GM12878 (cell line): ENCODE measurements at regions not wholly inside any gene's neighbourhood (a gene's known extent, or its start where the extent isn't known, plus 50 kb on each side); places are given as distances from the start of the nearest gene placed in this dataset.

ENCODE experiments used
- ATAC-seq: fragments of 200-7000 bp; cut with Tn5 transposase; 3 replicates; pipeline ENCODE4 v1.9.1; 2020; ENCODE audit warnings: mild to moderate bottlenecking, moderate library complexity
- BruUV-seq: library from RNA; stranded (reverse); fragments of 400-500 nt; replicated peaks from 2 replicates; lab custom pipeline; 2021; lab: Mats Ljungman, UMichigan
- CTCF ChIA-PET: fragments of 300-600 bp; sonication (Branson Sonifier 250); formaldehyde crosslinking; extraction: SDS; loops from one replicate; lab custom pipeline; 2021; ENCODE audit warnings: inconsistent platforms; lab: Yijun Ruan, JAX
- POLR2A ChIA-PET: fragments of 350-600 bp; formaldehyde crosslinking; extraction: SDS; loops from one replicate; lab custom pipeline; 2021; ENCODE audit warnings: inconsistent platforms; lab: Charles Lee
- RAD21 ChIA-PET: fragments of 300-600 bp; sonication (Branson Sonifier 250); formaldehyde crosslinking; loops from one replicate; lab custom pipeline; 2023; ENCODE audit warnings: antibody characterized with exemption; ENCODE audit not compliant: unreplicated experiment; lab: Charles Lee
- SMC1A ChIA-PET: fragments of 300-600 bp; sonication (Branson Sonifier 250); formaldehyde crosslinking; loops from one replicate; lab custom pipeline; 2023; ENCODE audit not compliant: unreplicated experiment, uncharacterized antibody; lab: Charles Lee
- DNase-seq: peaks from one replicate; pipeline ENCODE4 v3.0.0-alpha.2; 2011; ENCODE audit warnings: low read depth, low spot score
- FAIRE-seq: peaks from 3 replicates; lab custom pipeline; 2011; peaks lifted over from hg19 to GRCh38; lab: Jason Lieb, UNC
- H2AFZ ChIP-seq: 2 replicates; pipeline ENCODE4 v1.6.0; 2011; ENCODE audit warnings: low read depth, low read length, control low read depth; ENCODE audit not compliant: control insufficient read depth
- H3K27ac ChIP-seq: 2 replicates; pipeline ENCODE4 v1.5.1; 2011; ENCODE audit warnings: control low read depth; ENCODE audit not compliant: control insufficient read depth, insufficient read depth
- H3K27me3 ChIP-seq, 2 experiments: replicated peaks in 1 of 2; 2 replicates each; pipeline versions ENCODE4 v1.6.0 to v1.6.1; 2011; ENCODE audit warnings: low read length in 1 of 2; ENCODE audit not compliant: control insufficient read depth in 2 of 2, insufficient read depth in 2 of 2
- H3K36me3 ChIP-seq, 2 experiments: 2 replicates each; pipeline ENCODE4 v1.5.1; 2011; ENCODE audit warnings: low read length in 1 of 2; ENCODE audit not compliant: control insufficient read depth in 2 of 2, insufficient read depth in 2 of 2
- H3K4me1 ChIP-seq: 2 replicates; pipeline ENCODE4 v1.6.1; 2011; ENCODE audit warnings: mild to moderate bottlenecking, low read length, moderate library complexity, mixed read lengths; ENCODE audit not compliant: control insufficient read depth, insufficient read depth
- H3K4me2 ChIP-seq: 2 replicates; pipeline ENCODE4 v1.6.0; 2011; ENCODE audit warnings: control low read depth; ENCODE audit not compliant: control insufficient read depth, insufficient read depth
- H3K4me3 ChIP-seq: fragments of 200-600 bp; sonication (generic); 2 replicates; pipeline ENCODE4 v1.5.1; 2016
- H3K79me2 ChIP-seq: 2 replicates; pipeline ENCODE4 v1.6.0; 2011; ENCODE audit warnings: low read length; ENCODE audit not compliant: control insufficient read depth, insufficient read depth
- H3K9ac ChIP-seq: 2 replicates; pipeline ENCODE4 v1.8.0; 2011; ENCODE audit warnings: low read length, control low read depth, mixed read lengths; ENCODE audit not compliant: control insufficient read depth, insufficient read depth
- H3K9me3 ChIP-seq: replicated peaks from 3 replicates; pipeline ENCODE4 v1.5.1; 2011; ENCODE audit warnings: mild to moderate bottlenecking, low read length; ENCODE audit not compliant: control insufficient read depth, insufficient read depth
- H4K20me1 ChIP-seq: 2 replicates; pipeline ENCODE4 v1.6.0; 2011; ENCODE audit not compliant: control insufficient read depth, insufficient read depth
- BMI1 ChIP-seq: fragments of 450-650 bp; IDR thresholded peaks from 2 replicates; pipeline ENCODE4 v1.6.1; 2016; ENCODE audit warnings: mild to moderate bottlenecking, moderate library complexity, borderline replicate concordance
- CBFB ChIP-seq: IDR thresholded peaks from 2 replicates; pipeline ENCODE4 v1.6.1; 2016; ENCODE audit warnings: antibody characterized with exemption, low read depth
- PAX8 ChIP-seq: fragments of 450-650 bp; IDR thresholded peaks from 2 replicates; pipeline ENCODE4 v1.6.1; 2017; ENCODE audit warnings: mild to moderate bottlenecking, moderate library complexity
- POLR2A ChIP-seq: IDR thresholded peaks from 2 replicates; pipeline ENCODE4 v1.6.1; 2011; ENCODE audit warnings: low read depth, mild to moderate bottlenecking, low read length
- WGBS: methylation state at CpG from one replicate; pipeline ENCODE4 v1.1.6; 2016; ENCODE audit warnings: low lambda C conversion rate; ENCODE audit not compliant: insufficient replicate concordance, insufficient coverage; ENCODE audit errors: missing lambda C conversion rate; 5-methylcytosine and 5-hydroxymethylcytosine counted together
- in situ Hi-C: fragments of 300-500 bp; cut with MboI; formaldehyde crosslinking; loops from 9 replicates; pipeline ENCODE4 v1.14.3; 2018; ENCODE audit warnings: mixed read lengths
- intact Hi-C: fragments of 100-400 bp; cut with micrococcal nuclease; formaldehyde crosslinking; loops from one replicate; pipeline ENCODE4 v1.14.2; 2022; ENCODE audit not compliant: unreplicated experiment
- TF ChIP-seq, protein P1 (sequence below): IDR thresholded peaks from 2 replicates; pipeline ENCODE4 v1.6.1; 2012; ENCODE audit warnings: mild to moderate bottlenecking, low read depth, low read length
- TF ChIP-seq, protein P2 (sequence below): fragments of 450-650 bp; IDR thresholded peaks from 2 replicates; pipeline ENCODE4 v1.6.1; 2017; ENCODE audit warnings: mild to moderate bottlenecking, low read depth, inconsistent platforms; ENCODE audit not compliant: poor library complexity, severe bottlenecking
- TF ChIP-seq, protein P3 (sequence below): IDR thresholded peaks from 2 replicates; pipeline ENCODE4 v1.6.1; 2011; ENCODE audit warnings: low read depth, low read length, improper control_type of control experiment, borderline replicate concordance
- TF ChIP-seq, protein P4 (sequence below): IDR thresholded peaks from 2 replicates; pipeline ENCODE4 v1.6.1; 2011; ENCODE audit warnings: borderline replicate concordance, low read depth, mild to moderate bottlenecking, moderate library complexity, low read length; ENCODE audit not compliant: insufficient read depth, poor library complexity, severe bottlenecking

DNA sequence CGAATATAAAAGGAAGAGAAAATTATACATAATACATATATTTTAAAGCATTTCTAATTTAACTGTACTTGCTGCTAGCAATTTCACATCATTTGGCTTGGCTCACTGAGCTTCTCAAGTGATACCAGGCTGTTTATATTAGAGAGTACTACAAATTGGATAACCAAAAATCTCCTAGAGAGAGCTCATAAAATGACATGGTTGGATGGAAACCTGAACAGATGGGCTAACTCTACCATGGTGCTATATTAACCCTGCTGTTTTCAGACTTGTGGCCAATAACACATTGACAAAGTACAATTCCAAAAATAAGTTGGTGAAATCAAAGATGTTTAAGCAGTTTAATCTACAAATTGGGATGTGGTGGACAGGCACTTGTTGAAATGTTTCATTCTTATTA is 364.4 kb upstream of the GCFC2 start (continued):
- no peak for TF ChIP-seq BMI1
- no peak for TF ChIP-seq CBFB
- TF ChIP-seq, protein P1, sequence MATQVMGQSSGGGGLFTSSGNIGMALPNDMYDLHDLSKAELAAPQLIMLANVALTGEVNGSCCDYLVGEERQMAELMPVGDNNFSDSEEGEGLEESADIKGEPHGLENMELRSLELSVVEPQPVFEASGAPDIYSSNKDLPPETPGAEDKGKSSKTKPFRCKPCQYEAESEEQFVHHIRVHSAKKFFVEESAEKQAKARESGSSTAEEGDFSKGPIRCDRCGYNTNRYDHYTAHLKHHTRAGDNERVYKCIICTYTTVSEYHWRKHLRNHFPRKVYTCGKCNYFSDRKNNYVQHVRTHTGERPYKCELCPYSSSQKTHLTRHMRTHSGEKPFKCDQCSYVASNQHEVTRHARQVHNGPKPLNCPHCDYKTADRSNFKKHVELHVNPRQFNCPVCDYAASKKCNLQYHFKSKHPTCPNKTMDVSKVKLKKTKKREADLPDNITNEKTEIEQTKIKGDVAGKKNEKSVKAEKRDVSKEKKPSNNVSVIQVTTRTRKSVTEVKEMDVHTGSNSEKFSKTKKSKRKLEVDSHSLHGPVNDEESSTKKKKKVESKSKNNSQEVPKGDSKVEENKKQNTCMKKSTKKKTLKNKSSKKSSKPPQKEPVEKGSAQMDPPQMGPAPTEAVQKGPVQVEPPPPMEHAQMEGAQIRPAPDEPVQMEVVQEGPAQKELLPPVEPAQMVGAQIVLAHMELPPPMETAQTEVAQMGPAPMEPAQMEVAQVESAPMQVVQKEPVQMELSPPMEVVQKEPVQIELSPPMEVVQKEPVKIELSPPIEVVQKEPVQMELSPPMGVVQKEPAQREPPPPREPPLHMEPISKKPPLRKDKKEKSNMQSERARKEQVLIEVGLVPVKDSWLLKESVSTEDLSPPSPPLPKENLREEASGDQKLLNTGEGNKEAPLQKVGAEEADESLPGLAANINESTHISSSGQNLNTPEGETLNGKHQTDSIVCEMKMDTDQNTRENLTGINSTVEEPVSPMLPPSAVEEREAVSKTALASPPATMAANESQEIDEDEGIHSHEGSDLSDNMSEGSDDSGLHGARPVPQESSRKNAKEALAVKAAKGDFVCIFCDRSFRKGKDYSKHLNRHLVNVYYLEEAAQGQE: no peak
- TF ChIP-seq POLR2A: no peak

DNA sequence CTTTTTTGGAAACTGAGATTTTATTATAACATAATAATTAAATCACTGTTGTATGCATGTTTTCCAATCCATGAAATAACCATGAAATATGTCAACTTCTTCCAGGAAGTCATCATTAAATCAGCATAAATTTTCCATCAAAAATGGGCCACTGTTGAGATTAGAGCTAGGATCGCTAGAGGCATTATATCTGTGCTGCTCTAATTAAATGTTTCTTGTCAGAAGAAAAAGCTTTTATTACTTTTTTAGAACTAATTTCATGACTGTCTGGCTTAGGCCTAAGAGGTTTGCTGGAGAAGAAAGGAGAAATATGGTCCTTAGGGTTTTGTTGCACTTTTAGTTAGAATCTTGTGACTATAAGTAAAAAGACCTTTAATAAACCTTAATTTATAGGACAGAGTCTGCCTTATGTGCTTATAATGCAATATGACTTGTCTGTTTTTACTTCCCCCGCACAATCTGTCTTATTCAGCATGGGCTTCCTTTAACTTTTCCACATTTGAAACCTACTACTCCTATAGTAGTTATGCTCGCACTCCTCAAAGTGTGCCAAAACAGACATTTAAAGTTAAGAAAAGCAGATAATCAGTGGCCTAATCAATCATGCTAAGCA is 363.4 kb upstream of the GCFC2 start:
- RAD21 ChIA-PET: no interaction called here
- Histone ChIP-seq H3K9ac (no peak overlapping the region), H3K4me2 (no peak overlapping the region), H2AFZ (no peak overlapping the region), H3K9me3 (no peaks in the 10 kb centered on the region), H3K4me3 (no peak overlapping the region), H3K27ac (no peak overlapping the region), H3K79me2 (no peaks in the 10 kb centered on the region), H3K27me3 (no peaks in the 10 kb centered on the region), H4K20me1 (no peaks in the 10 kb centered on the region), H3K36me3 (no peaks in the 10 kb centered on the region), H3K4me1 (no peaks in the 10 kb centered on the region)
- SMC1A ChIA-PET: no interaction called here
- TF ChIP-seq, protein P2, sequence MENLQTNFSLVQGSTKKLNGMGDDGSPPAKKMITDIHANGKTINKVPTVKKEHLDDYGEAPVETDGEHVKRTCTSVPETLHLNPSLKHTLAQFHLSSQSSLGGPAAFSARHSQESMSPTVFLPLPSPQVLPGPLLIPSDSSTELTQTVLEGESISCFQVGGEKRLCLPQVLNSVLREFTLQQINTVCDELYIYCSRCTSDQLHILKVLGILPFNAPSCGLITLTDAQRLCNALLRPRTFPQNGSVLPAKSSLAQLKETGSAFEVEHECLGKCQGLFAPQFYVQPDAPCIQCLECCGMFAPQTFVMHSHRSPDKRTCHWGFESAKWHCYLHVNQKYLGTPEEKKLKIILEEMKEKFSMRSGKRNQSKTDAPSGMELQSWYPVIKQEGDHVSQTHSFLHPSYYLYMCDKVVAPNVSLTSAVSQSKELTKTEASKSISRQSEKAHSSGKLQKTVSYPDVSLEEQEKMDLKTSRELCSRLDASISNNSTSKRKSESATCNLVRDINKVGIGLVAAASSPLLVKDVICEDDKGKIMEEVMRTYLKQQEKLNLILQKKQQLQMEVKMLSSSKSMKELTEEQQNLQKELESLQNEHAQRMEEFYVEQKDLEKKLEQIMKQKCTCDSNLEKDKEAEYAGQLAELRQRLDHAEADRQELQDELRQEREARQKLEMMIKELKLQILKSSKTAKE: no peak
- TF ChIP-seq, protein P3, sequence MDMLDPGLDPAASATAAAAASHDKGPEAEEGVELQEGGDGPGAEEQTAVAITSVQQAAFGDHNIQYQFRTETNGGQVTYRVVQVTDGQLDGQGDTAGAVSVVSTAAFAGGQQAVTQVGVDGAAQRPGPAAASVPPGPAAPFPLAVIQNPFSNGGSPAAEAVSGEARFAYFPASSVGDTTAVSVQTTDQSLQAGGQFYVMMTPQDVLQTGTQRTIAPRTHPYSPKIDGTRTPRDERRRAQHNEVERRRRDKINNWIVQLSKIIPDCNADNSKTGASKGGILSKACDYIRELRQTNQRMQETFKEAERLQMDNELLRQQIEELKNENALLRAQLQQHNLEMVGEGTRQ: no peak
- TF ChIP-seq, protein P4, sequence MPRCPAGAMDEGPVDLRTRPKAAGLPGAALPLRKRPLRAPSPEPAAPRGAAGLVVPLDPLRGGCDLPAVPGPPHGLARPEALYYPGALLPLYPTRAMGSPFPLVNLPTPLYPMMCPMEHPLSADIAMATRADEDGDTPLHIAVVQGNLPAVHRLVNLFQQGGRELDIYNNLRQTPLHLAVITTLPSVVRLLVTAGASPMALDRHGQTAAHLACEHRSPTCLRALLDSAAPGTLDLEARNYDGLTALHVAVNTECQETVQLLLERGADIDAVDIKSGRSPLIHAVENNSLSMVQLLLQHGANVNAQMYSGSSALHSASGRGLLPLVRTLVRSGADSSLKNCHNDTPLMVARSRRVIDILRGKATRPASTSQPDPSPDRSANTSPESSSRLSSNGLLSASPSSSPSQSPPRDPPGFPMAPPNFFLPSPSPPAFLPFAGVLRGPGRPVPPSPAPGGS: no peak
- TF ChIP-seq PAX8: no peak
- ATAC-seq: no peak
- POLR2A ChIA-PET: no interaction called here
- no peak for DNase-seq
- intact Hi-C loops (no loop called here), in situ Hi-C loops (no loop called here)
- CTCF ChIA-PET: no interaction called here
- WGBS: 41% methylated on average over 3 of the region's 3 CpGs
- no TSS peak for BruUV-seq
- FAIRE-seq: no peak
